SU-DHL-6 (cell line): ENCODE measurements at regions not wholly inside any gene's neighbourhood (a gene's known extent, or its start where the extent isn't known, plus 50 kb on each side); places are given as distances from the start of the nearest gene placed in this dataset.

Experiments
- CTCF ChIP-seq: fragments of 200-600 bp; sonication (generic); IDR thresholded peaks from one replicate; pipeline ENCODE4 v1.5.1; 2017; ENCODE audit warnings: antibody characterized with exemption, mild to moderate bottlenecking, low read length, moderate library complexity; ENCODE audit not compliant: insufficient read depth, poor library complexity, severe bottlenecking
- EZH2phosphoT487 ChIP-seq: fragments of 200-600 bp; sonication (generic), shearing (Covaris generic); conservative IDR thresholded peaks from 2 replicates; pipeline ENCODE4 v1.6.1; 2018; ENCODE audit warnings: mild to moderate bottlenecking, antibody characterized with exemption, low read length, moderate library complexity, mixed read lengths

GRCh38 chr11:42777776-42778175 lies 534.0 kb upstream of the API5 start:
- TF ChIP-seq CTCF (no peak), EZH2phosphoT487 (no peak)
